C4-2B (cell line): ENCODE measurements at regions not wholly inside any gene's neighbourhood (a gene's known extent, or its start where the extent isn't known, plus 50 kb on each side); places are given as distances from the start of the nearest gene placed in this dataset.

Experiments used
- ZFX ChIP-seq: fragments of 450-650 bp; IDR thresholded peaks from 2 replicates; pipeline ENCODE4 v1.6.1; 2017
- TF ChIP-seq, protein P1 (sequence below): fragments of 450-650 bp; conservative IDR thresholded peaks from 2 replicates; pipeline ENCODE4 v1.5.1; 2017; ENCODE audit warnings: mild to moderate bottlenecking

DNA sequence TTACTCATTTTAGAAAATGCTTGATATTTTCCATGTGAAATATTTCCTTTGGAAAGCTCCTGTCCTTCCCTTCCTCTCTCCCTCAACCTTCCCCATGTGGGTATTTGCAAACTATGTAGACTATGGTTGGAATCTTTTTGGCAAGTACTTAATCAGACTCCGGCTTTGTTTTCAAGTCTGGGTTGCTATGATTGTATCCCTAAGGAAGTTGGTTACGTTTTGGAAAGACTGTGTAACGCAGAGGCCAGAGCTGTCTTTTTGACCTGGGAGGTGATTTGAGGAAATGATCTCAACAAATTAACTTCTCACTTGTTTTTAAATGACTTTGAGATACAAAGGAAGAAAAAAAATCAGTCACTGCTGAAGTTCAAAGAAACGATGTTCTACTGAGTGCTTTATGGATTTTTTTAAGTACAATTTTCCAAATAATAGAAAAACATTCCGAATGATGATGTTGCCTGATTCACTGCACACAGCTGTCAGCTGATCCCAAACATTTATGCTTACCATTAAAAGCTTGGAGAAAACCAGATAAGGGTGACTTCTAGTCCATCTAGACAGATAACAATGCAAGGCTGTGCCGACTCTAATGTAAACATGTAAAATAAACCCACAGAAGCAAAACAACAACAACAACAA lies 145.5 kb upstream of the CELF2 start:
- TF ChIP-seq, protein P1, sequence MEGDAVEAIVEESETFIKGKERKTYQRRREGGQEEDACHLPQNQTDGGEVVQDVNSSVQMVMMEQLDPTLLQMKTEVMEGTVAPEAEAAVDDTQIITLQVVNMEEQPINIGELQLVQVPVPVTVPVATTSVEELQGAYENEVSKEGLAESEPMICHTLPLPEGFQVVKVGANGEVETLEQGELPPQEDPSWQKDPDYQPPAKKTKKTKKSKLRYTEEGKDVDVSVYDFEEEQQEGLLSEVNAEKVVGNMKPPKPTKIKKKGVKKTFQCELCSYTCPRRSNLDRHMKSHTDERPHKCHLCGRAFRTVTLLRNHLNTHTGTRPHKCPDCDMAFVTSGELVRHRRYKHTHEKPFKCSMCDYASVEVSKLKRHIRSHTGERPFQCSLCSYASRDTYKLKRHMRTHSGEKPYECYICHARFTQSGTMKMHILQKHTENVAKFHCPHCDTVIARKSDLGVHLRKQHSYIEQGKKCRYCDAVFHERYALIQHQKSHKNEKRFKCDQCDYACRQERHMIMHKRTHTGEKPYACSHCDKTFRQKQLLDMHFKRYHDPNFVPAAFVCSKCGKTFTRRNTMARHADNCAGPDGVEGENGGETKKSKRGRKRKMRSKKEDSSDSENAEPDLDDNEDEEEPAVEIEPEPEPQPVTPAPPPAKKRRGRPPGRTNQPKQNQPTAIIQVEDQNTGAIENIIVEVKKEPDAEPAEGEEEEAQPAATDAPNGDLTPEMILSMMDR = no peak
- TF ChIP-seq ZFX = no peak
